ENCODE measurements at regions not wholly inside any gene's neighbourhood (a gene's known extent, or its start where the extent isn't known, plus 50 kb on each side); places are given as distances from the start of the nearest gene placed in this dataset.
A peak's percentile ranks its signal among the peaks of the same experiment; 100 is the strongest.

DNA sequence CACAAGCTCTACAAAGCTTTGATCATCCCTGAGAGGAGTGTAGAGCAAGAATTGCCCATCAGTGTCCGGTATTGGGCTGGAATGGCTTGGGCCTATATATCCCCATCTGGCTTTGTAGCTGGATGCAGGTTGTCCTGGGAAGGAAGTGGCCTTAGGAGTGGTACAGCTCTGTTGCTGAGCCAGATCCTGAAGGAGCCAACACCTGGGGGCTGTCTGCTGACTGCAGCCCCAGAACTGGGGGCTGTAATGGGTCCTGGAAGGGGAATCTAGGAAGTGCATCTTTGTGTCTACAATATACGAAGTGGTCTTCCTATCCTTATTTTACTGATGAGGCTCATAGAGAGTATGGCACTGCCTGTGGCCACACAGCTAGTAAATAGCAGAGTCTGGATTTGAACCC lies 145.9 kb downstream of the CDC5L start:
- no peak for DNase-seq

DNA sequence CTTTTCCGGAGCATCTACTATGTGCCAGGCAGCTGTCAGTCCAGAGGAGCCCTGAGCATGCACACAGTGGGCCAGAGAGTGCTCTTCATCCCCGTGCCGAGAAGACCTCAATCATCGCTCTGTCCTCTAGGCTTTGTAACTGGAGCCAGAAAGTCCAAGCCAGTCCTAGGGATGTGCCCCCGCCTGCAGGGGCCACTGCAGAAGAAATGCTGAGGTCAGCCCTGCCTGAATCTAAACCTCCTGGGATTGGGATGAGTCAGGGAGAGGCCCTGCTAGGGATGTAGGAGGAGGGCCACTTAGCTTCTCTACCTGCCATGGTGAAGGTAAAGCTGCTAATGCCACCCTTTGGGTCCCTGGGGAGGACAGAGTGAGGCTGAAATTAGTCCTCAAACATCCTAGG lies 146.8 kb downstream of the CDC5L start:
- DNase-seq: no peak

DNA sequence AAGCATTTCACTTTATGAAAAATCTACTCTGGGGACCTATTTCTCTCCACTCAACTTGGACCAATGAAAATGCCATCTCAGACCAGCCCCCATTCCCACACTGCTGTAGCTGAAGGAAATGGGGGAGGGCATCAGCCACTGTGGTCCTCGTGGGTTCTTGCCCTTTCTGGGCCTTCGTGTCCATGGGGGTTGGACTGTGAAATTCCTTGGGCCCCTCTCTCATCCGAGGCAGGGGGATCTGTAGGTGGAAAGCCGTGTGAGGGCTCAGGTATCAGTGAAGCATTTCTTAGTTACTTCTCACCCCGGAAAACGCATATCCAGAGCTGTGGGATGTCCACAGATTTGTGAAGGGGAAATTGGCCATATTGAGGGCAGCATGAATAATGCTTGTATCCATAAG lies 147.9 kb downstream of the CDC5L start:
- no peak for DNase-seq

DNA sequence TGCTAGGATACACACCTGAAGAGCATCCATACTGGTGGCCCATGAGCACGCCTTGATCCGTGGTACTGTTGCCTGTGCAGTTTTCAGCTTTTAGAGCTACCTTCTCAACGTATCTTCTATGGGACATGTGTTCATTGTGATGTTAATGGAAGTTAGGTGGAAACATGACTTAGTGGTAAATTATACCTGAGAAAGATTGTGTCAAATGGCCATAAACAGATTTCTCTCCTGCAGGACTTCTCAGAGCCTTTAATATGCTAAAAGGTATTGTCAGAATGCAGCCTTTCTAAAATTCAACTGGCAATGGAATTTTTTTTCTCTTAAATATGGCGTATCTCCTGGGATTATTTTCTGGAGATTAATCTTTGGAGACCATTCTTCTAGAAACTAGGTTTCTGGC lies 148.5 kb downstream of the CDC5L start:
- no peak for DNase-seq

DNA sequence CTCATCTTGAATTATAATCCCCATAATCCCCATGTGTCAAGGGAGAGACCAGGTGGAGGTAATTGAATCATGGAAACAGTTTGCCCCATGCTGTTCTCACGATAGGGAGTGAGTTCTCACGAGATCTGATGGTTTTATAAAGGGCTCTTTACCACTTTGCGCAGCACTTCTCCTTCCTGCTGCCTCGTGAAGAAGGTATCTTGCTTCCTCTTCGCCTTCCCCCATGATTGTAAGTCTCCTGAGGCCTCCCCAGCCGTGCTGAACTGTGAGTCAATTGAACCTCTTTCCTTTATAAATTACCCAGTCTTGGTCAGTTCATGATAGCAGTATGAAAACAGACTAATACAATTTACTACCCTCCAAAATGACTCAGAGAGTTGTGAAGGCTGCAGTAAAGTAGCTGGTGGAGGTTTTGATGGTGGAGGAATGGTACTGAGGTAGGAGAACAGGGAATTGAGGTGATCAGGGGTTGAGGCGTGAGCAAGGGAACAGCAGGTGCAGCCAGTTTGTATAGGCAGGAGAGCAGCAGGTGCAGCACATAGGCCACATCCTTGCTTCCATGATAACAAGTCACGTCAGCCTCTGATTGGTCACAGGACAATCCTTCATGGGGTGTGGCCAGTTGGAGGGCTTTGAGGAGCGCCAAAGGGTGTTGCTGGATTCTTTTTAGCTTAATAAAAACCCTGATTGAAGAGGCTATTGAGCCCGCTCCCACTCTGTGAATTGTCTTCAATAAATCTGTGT lies 150.0 kb downstream of the CDC5L start:
- DNase-seq: no peak

DNA sequence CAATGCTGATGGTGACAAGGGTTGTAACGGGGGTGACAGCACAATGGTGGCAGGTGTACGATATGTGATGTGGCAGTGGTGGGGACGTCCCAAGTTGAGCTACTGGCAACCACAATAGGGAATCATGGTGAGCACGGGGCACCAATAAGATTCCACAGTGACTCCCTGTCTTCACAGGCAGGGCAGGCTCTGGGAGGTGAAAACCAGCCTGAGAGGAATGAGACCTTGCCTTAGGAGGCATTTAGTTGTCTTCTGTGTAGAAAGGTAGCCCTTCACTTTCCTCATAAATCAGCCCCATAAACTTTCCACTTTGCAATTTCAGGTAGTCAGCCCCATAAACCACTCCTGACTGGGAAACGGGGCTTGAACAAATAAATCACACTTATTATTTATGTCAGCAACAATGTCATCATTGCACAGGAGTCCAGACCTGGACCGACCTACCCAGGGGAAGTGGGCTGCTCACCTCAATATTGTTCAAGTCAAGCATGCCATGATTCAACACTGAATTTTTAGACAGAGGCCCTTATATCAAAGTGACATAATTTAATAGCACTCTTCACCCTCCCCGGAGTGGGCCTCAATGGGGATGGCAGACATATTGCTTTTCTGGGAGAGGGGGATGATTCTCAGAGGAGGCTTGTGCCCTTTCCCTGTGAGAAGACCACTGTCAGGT lies 150.8 kb downstream of the CDC5L start:
- DNase-seq: no peak

- no peak for DNase-seq
Observed at GRCh38 chr6:44538807-44539201, 151.3 kb downstream of the CDC5L start.

GRCh38 chr6:44539701-44540355 lies 152.3 kb downstream of the CDC5L start:
- peak; percentile 16 for DNase-seq

- DNase-seq: no peak
Observed at GRCh38 chr6:44540881-44541280, 153.4 kb downstream of the CDC5L start.

DNA sequence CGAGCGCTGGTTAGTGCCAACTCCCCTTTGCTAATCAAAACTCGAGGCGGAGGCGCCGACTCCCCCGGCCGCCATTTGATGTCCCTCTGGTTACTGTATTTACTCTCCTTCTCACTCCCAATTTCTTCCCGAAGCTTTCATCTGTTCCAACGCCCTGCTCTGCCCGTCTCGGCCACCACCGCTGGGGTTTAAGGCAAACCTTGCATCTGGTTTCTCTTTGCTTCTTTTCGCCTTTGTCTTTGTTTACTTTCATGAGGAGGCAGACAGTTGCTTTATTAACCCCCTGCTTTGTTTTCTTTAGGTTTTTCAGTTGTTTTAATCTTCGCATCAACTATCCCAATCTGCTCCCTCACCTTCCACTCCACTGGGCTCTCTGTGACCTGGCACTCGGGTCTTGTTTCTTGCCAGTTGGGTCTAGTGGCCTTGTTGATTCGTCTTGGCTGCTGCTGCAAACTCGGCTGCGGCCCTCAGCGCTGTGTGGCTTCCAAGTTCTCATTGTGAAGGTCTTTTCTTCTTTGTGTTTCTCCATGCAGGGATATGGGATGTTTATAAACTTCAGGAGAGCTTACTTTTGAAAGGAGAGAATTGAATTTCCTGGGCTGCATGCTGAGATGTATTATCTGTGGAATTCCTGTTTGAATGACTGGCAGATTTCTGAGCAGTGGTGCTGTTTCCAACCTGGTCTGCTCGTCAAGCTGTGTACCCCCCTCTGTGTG lies 155.1 kb downstream of the CDC5L start:
- DNase-seq: no peak

GRCh38 chr6:44543664-44544063 lies 156.2 kb downstream of the CDC5L start:
- no peak for DNase-seq

GRCh38 chr6:44545224-44545623 lies 157.7 kb downstream of the CDC5L start:
- DNase-seq: no peak

- DNase-seq: no peak
Observed at GRCh38 chr6:44548319-44548718, 160.8 kb downstream of the CDC5L start.

- no peak for DNase-seq
Observed at GRCh38 chr6:44549516-44549915, 162.0 kb downstream of the CDC5L start.

- no peak for DNase-seq
Observed at GRCh38 chr6:44554194-44554593, 166.7 kb downstream of the CDC5L start.

DNA sequence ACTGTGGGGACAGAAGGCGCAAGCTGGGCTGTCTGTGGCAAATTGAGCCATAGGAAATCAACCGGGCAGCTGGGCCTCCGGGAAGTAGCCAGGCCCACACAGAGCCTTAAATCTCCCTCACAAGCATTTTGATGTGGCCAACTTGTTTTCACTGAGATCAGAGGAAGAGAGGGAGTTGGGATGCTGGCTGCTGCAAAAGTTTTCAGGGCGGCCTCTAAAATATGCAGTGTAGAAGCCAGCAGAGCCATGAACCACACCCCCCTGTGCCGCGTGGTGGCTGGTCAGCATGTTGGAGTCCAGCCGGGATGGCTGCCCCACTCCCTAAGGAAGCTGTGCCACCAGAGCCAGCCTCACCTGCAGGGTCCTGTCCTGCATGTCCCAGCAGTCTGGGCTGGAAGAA lies 167.4 kb downstream of the CDC5L start:
- DNase-seq: no peak

- peak; percentile 18 for DNase-seq
Observed at GRCh38 chr6:44556046-44556445, 168.5 kb downstream of the CDC5L start.

GRCh38 chr6:44558024-44558831 lies 170.7 kb downstream of the CDC5L start:
- DNase-seq: no peak

GRCh38 chr6:44558832-44559251 lies 171.3 kb downstream of the CDC5L start:
- DNase-seq: no peak

- DNase-seq: no peak
Observed at GRCh38 chr6:44559486-44560270, 172.2 kb downstream of the CDC5L start.

- DNase-seq: no peak
Observed at GRCh38 chr6:44560458-44561059, 173.1 kb downstream of the CDC5L start.
